DOHH2 (cell line): ENCODE measurements at regions not wholly inside any gene's neighbourhood (a gene's known extent, or its start where the extent isn't known, plus 50 kb on each side); places are given as distances from the start of the nearest gene placed in this dataset.

Experiments
- H3F3A ChIP-seq: fragments of 200-600 bp; sonication (generic), shearing (Covaris generic); 2 replicates; pipeline ENCODE4 v1.6.0; 2016; ENCODE audit warnings: antibody characterized with exemption, mild to moderate bottlenecking; ENCODE audit not compliant: control insufficient read depth, insufficient read depth
- H3K27ac ChIP-seq: fragments of 200-600 bp; sonication (generic); 2 replicates; pipeline ENCODE4 v1.5.1; 2014; ENCODE audit warnings: low read depth, mild to moderate bottlenecking, low read length, moderate library complexity
- H3K27me3 ChIP-seq: fragments of 200-600 bp; sonication (generic); 2 replicates; pipeline ENCODE4 v1.6.1; 2014; ENCODE audit warnings: mild to moderate bottlenecking, low read length, mixed read lengths; ENCODE audit not compliant: control insufficient read depth
- H3K36me3 ChIP-seq: fragments of 200-600 bp; sonication (generic); 2 replicates; pipeline ENCODE4 v1.6.1; 2014; ENCODE audit warnings: mild to moderate bottlenecking, low read length, moderate library complexity, mixed read lengths; ENCODE audit not compliant: control insufficient read depth
- H3K4me1 ChIP-seq: fragments of 200-600 bp; sonication (generic); 2 replicates; pipeline ENCODE4 v1.6.1; 2014; ENCODE audit warnings: mild to moderate bottlenecking, low read length, mixed read lengths; ENCODE audit not compliant: control insufficient read depth
- H3K4me2 ChIP-seq: fragments of 200-600 bp; sonication (generic); 2 replicates; pipeline ENCODE4 v1.6.0; 2014; ENCODE audit warnings: mild to moderate bottlenecking, low read length, moderate library complexity
- H3K4me3 ChIP-seq: fragments of 200-600 bp; sonication (generic); 2 replicates; pipeline ENCODE4 v1.5.1; 2014; ENCODE audit warnings: mild to moderate bottlenecking, low read length, mixed read lengths
- H3K79me2 ChIP-seq: fragments of 200-600 bp; sonication (generic); 2 replicates; pipeline ENCODE4 v1.6.1; 2014; ENCODE audit warnings: mild to moderate bottlenecking, low read length, mixed read lengths; ENCODE audit not compliant: control insufficient read depth
- H3K9me2 ChIP-seq: fragments of 200-600 bp; sonication (generic); replicated peaks from 2 replicates; pipeline ENCODE4 v1.6.1; 2014; ENCODE audit warnings: mild to moderate bottlenecking, low read length, mixed read lengths; ENCODE audit not compliant: control insufficient read depth
- H3K9me3 ChIP-seq: fragments of 200-600 bp; sonication (generic); 2 replicates; pipeline ENCODE4 v1.6.1; 2014; ENCODE audit warnings: antibody characterized with exemption, low read length, mixed read lengths; ENCODE audit not compliant: control insufficient read depth, insufficient read depth
- H4K20me1 ChIP-seq: fragments of 200-600 bp; sonication (generic); 2 replicates; pipeline ENCODE4 v1.6.0; 2014; ENCODE audit warnings: low read depth, mild to moderate bottlenecking, antibody characterized with exemption, low read length, moderate library complexity; ENCODE audit not compliant: control insufficient read depth, insufficient read depth
- EZH2phosphoT487 ChIP-seq: fragments of 200-600 bp; sonication (generic); IDR thresholded peaks from 2 replicates; pipeline ENCODE4 v1.6.1; 2017; ENCODE audit warnings: borderline replicate concordance, mild to moderate bottlenecking, antibody characterized with exemption, low read length, moderate library complexity, mixed read lengths
- TF ChIP-seq, protein P1 (sequence below): fragments of 200-600 bp; sonication (generic); IDR thresholded peaks from one replicate; pipeline ENCODE4 v1.5.1; 2014; ENCODE audit warnings: antibody characterized with exemption, mild to moderate bottlenecking, low read depth, low read length; ENCODE audit not compliant: poor library complexity, severe bottlenecking

DNA sequence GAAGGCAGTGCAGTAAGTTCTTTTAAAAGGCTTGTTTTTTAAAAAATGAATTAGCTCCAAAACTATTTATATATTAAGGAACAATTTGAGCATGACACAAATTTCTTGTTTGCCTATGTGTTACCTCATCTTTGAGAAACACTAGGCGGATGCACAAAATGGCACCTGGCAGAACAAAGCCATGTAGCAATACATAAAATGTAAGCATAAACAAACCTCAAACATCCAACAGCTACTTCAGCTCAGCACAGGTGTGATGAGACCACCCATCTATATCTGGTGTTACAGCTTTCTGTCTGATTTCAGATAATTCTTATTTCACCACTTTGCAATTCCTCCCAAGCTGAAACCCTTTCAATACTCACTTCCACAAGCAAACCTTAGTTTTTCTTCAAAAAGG lies 221.2 kb upstream of the CNTN6 start:
- H3K9me2 ChIP-seq: no peaks in the 10 kb centered on the region
- H3K79me2 ChIP-seq: no peaks in the 10 kb centered on the region
- TF ChIP-seq, protein P1, sequence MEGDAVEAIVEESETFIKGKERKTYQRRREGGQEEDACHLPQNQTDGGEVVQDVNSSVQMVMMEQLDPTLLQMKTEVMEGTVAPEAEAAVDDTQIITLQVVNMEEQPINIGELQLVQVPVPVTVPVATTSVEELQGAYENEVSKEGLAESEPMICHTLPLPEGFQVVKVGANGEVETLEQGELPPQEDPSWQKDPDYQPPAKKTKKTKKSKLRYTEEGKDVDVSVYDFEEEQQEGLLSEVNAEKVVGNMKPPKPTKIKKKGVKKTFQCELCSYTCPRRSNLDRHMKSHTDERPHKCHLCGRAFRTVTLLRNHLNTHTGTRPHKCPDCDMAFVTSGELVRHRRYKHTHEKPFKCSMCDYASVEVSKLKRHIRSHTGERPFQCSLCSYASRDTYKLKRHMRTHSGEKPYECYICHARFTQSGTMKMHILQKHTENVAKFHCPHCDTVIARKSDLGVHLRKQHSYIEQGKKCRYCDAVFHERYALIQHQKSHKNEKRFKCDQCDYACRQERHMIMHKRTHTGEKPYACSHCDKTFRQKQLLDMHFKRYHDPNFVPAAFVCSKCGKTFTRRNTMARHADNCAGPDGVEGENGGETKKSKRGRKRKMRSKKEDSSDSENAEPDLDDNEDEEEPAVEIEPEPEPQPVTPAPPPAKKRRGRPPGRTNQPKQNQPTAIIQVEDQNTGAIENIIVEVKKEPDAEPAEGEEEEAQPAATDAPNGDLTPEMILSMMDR: no peak
- no peak for TF ChIP-seq EZH2phosphoT487
- H3F3A ChIP-seq: no peaks in the 10 kb centered on the region
- H3K4me3 ChIP-seq: no peak overlapping the region
- H3K9me3 ChIP-seq: no peaks in the 10 kb centered on the region
- H3K27ac ChIP-seq: no peak overlapping the region
- H4K20me1 ChIP-seq: no peaks in the 10 kb centered on the region
- no peaks in the 10 kb centered on the region for H3K27me3 ChIP-seq
- no peaks in the 10 kb centered on the region for H3K36me3 ChIP-seq
- no peaks in the 10 kb centered on the region for H3K4me1 ChIP-seq
- no peak overlapping the region for H3K4me2 ChIP-seq

DNA sequence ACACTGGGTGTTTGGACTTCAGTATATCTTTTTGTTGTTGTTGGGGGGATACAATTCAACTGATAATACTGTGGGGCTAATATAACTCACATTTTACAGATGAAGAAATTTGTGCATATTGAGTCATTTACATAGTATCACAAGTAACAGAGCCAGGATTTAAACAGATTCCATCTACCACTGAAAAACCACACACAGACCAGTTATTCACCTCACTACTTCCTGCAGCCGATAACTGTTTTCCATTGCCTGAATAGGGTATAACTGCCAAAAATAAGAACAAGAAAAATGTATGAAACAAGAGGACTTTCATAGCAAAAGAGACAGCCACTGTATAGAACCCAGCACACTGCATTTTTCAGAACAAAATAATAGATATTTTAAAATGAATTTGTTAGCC lies 215.8 kb upstream of the CNTN6 start:
- H3K27me3 ChIP-seq: no peaks in the 10 kb centered on the region
- no peaks in the 10 kb centered on the region for H3K9me3 ChIP-seq
- no peaks in the 10 kb centered on the region for H3F3A ChIP-seq
- no peaks in the 10 kb centered on the region for H4K20me1 ChIP-seq
- no peak overlapping the region for H3K27ac ChIP-seq
- H3K4me1 ChIP-seq: no peaks in the 10 kb centered on the region
- no peaks in the 10 kb centered on the region for H3K79me2 ChIP-seq
- H3K4me3 ChIP-seq: no peak overlapping the region
- H3K9me2 ChIP-seq: no peaks in the 10 kb centered on the region
- TF ChIP-seq, protein P1: no peak
- TF ChIP-seq EZH2phosphoT487: no peak
- H3K36me3 ChIP-seq: no peaks in the 10 kb centered on the region
- H3K4me2 ChIP-seq: no peak overlapping the region

DNA sequence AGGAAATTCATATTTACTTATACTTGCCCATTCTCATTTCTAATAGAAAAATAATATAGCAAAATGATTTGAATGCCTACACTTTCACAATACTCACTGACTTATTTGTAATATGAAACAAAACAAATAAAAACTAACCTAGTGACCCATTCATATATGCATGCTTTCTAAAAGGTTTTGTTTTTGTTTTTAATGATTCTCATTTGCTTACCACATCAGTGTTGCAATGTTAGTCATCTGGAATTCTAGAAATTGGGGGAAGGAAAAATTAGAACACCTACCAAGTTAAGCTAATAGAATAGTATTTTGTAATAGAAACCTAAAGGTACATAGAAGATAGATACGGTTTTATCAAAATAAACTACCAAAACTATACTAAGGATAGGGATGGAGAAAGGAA lies 214.1 kb upstream of the CNTN6 start:
- no peaks in the 10 kb centered on the region for H3K79me2 ChIP-seq
- H3K9me3 ChIP-seq: no peaks in the 10 kb centered on the region
- H3K4me3 ChIP-seq: no peak overlapping the region
- H4K20me1 ChIP-seq: no peaks in the 10 kb centered on the region
- H3F3A ChIP-seq: no peaks in the 10 kb centered on the region
- H3K36me3 ChIP-seq: no peaks in the 10 kb centered on the region
- TF ChIP-seq EZH2phosphoT487: no peak
- TF ChIP-seq, protein P1: no peak
- no peaks in the 10 kb centered on the region for H3K4me1 ChIP-seq
- no peaks in the 10 kb centered on the region for H3K27me3 ChIP-seq
- no peak overlapping the region for H3K4me2 ChIP-seq
- H3K9me2 ChIP-seq: no peaks in the 10 kb centered on the region
- H3K27ac ChIP-seq: no peak overlapping the region

DNA sequence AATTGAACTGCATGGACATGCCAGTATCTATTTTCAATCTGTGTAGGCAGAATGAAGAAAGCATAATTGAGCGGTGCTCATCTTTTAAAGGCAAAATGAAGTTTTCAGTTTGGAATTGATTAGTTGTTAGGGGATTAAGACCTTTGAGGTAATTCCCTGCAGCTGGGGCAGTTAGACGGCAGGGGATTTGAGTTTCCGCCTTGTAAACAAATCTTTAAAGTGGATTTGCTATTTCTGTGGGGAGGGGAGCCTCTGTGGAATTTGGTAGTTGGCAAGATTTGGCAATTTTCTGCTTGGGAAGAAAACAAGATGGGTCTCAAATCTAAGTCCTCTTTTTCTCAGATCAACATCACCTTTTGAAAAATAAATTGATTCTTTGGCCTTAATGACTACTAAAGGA lies 212.5 kb upstream of the CNTN6 start:
- H3K79me2 ChIP-seq: no peaks in the 10 kb centered on the region
- no peak overlapping the region for H3K4me2 ChIP-seq
- no peaks in the 10 kb centered on the region for H3K27me3 ChIP-seq
- no peaks in the 10 kb centered on the region for H3K9me2 ChIP-seq
- no peaks in the 10 kb centered on the region for H3K9me3 ChIP-seq
- no peak overlapping the region for H3K27ac ChIP-seq
- H3F3A ChIP-seq: no peaks in the 10 kb centered on the region
- no peaks in the 10 kb centered on the region for H3K4me1 ChIP-seq
- H4K20me1 ChIP-seq: no peaks in the 10 kb centered on the region
- no peaks in the 10 kb centered on the region for H3K36me3 ChIP-seq
- TF ChIP-seq, protein P1: no peak
- TF ChIP-seq EZH2phosphoT487: no peak
- no peak overlapping the region for H3K4me3 ChIP-seq
